DMS79 (cell line): ENCODE measurements at regions not wholly inside any gene's neighbourhood (a gene's known extent, or its start where the extent isn't known, plus 50 kb on each side); places are given as distances from the start of the nearest gene placed in this dataset.
A peak's percentile ranks its signal among the peaks of the same experiment; 100 is the strongest.

ENCODE experiments used
- DNase-seq: peaks from one replicate; lab custom pipeline; 2025; lab: John Stamatoyannopoulos, UW

DNA sequence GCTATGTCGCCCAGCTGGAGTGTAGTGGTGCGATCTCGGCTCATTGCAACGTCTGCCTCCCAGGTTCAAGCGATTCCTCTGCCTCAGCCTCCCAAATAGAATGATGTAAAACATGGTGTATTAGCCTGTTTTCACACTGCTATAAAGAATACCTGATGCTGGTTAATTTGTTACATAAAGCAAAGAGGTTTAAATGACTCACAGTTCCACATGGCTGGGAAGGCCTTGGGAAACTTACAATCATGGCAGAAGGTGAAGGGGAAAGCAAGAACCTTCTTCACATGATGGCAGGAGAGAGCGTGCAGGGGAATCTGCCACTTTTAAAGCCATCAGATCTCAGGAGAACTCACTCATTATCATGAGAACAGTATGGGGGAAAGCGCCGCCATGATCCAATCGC is 1191.8 kb downstream of the ARAP2 start:
- no peak for DNase-seq

- no peak for DNase-seq
Observed at GRCh38 chr4:35063031-35063570, 1181.2 kb downstream of the ARAP2 start.

DNA sequence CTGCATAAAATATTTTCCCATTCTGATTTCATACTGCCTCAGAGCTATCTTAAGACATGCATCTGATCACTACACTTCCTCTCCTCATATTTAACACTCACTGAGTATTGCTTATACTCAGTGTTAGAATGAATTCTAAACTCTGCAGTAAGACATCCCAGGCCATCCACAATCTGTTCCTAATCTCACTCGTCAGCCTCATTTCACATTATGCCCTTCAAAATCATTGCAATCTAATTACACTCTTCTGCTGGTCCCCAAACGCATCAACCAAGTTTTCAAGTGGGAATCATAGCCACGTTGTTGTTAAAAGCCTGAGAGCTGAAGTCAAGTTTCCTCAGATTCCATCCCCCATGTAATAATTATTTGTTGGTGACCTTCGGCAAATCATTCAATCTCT is 1177.9 kb downstream of the ARAP2 start:
- DNase-seq: no peak

DNA sequence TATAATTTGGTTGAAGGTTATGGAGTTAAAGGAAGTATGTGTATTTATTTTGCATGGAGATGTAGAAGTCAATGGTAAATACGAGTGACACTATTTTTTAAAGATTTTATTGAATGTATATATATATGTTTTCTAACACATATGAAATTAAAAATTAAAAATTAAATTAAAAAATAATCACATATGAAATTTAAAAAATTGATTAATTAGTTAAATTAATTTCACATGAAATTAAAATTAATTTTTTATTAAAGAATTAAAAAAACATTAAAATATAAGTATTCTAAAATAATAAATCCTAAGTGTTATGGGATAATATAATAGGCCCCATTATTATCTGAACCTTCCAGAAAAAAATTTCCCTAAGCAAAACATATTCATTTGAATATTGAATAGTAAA is 1163.5 kb downstream of the ARAP2 start:
- no peak for DNase-seq

- no peak for DNase-seq
Observed at GRCh38 chr4:35087218-35087617, 1157.1 kb downstream of the ARAP2 start.

GRCh38 chr4:35100932-35101331 is 1143.4 kb downstream of the ARAP2 start:
- DNase-seq: no peak

DNA sequence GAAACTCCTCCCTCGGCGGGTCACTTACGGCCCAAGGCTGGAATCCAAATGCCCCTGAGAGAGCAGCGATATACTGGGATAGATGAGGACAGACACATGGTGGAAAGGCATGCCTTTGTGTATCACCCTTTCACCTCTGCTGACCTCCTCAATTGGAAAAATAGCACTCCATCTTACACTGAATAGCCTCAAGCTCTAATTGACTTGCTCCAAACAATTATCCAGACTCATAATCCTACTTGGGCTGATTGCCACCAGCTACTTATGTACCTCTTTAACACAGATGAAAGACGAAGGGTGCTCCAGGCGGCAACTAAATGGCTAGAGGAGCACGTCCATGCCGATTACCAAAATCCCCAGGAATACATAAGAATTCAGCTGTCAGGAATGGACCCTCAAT is 1142.2 kb downstream of the ARAP2 start:
- no peak for DNase-seq

- peak; percentile 61 for DNase-seq
Observed at GRCh38 chr4:35105486-35105885, 1138.8 kb downstream of the ARAP2 start.

DNA sequence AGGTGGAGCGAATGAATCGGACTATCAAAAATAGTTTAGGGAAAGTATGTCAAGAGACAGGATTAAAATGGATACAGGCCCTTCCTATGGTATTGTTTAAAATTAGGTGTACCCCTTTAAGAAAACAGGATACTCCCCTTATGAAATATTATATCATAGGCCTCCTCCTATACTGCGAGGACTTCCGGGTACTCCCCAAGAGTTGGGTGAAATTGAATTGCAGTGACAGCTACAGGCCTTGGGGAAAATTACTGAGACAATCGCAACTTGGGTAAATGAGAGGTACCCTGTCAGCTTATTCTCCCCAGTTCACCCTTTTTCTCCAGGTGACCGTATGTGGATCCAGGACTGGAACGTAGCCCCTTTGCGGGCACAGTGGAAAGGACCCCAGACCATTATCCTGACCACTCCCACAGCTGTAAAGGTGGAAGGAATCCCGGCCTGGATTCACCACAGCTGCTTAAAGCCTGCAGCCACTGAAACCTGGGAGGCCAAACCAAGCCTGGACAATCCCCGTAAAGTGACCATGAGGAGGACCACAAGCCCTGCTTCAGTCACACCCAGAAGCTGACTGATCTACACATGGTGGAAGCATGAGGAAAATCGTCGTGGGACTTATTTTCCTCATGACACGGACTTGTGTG is 1138.1 kb downstream of the ARAP2 start:
- DNase-seq: no peak

GRCh38 chr4:35124106-35124505 is 1120.2 kb downstream of the ARAP2 start:
- DNase-seq: no peak

- no peak for DNase-seq
Observed at GRCh38 chr4:35125995-35126712, 1118.2 kb downstream of the ARAP2 start.

DNA sequence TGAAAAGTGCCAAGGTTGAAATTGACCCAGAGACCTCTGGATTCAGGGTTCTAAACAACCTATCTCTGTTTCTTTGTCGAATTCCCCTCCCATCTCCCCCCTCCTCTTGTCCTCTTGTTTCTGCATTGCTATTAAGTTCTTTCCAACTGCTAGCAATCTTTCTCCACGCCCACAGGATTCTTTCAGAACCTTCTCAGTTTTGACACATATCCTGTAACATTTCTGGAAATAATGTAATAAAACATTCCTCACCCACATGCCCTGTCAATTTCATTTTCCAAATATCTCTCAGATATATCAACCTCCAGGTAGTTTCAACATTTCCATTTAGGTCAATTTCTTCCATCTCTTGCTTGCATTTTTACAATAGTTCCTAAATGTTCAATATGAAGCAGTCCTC is 1105.9 kb downstream of the ARAP2 start:
- no peak for DNase-seq

DNA sequence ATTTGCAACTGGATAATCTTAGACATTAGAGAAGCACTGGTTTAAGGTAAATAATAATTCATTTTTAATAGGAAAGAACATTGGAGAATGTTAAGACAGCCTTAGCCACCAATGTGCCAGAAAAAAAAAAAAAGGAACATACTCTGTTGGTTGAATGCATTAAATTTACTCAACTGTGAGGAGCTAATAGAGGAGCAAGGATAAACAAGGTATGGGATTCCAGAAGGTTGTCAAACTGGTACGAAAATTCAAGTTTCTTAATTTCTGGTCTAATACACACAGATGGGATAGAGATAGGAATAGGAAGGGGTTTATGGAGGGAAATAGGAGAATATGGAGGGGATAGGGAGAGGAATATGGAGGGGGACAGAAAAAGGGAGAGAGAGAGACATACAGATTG is 1096.6 kb downstream of the ARAP2 start:
- no peak for DNase-seq

DNA sequence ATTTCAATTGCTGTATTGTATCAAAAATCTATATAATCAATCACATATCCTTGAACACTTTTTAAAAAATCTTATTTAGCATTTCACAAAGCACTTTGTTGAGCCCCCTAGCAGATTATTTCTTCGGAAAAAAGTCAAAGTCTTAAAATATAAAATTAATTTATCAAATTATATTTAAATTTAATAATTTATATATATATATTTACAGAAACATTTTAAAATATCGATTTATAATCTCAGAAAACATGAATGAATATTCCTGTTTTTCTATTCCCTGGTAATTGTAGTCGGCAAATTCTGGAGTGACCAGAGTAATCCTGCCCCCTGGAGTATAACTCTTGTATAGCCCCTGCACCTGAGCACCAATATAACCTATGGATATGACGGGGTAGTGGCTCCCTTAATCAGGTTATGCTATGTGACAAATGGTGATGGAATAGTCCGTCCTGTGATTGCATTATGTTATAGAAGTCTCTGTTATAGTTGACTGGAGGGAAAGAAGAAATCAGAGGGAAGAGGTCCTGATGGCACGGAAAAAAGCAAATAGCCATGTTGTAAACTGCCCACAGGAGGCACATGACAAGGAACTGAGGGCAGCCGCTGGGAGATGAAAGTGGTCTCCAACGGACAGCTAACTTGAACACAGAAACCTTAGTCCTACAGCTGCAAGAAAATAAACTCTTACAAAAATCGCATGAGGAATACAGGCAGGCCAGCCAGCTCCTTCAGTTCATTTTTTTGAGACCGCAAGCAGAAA is 1092.3 kb downstream of the ARAP2 start:
- no peak for DNase-seq

- DNase-seq: no peak
Observed at GRCh38 chr4:35163168-35163567, 1081.1 kb downstream of the ARAP2 start.

- no peak for DNase-seq
Observed at GRCh38 chr4:35164063-35164462, 1080.3 kb downstream of the ARAP2 start.

- DNase-seq: no peak
Observed at GRCh38 chr4:35166466-35166865, 1077.8 kb downstream of the ARAP2 start.

DNA sequence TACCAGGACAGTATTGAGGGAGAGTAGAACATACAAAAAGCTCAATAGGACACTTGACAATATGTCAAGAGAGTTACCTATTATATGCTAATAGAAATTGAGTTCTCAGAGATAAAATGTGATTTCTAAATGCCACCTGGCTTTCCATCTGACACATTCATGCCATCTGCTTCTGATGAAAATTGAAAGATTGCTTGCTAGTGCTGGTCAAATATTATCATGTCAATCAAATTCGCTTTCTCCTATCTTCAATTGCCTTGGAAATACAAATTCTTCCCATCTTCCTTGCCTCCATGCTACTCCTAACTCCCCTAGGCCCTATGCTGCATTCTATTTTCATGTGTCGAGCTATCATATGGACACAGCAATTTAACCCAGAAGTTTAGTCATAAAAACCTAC is 1076.9 kb downstream of the ARAP2 start:
- no peak for DNase-seq

DNA sequence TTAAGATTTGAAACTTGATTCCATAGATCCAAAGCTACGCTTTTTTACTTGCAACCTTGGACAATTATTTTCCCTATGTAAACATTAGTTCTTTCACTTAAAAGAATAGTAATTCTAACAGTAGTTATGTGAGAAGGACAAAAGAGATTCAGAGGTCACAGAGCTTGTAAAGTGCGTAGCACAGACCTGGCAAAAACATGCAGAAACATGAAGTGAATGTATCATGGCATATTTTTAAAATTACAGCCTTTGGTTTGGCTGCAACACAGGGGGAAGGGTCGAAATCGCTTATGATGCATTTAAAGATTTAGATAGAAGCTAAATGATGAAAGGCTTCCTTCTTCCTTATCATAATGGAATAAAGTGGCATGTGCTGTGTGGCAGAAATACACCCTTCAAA is 1068.8 kb downstream of the ARAP2 start:
- no peak for DNase-seq

- DNase-seq: no peak
Observed at GRCh38 chr4:35175894-35176293, 1068.4 kb downstream of the ARAP2 start.

DNA sequence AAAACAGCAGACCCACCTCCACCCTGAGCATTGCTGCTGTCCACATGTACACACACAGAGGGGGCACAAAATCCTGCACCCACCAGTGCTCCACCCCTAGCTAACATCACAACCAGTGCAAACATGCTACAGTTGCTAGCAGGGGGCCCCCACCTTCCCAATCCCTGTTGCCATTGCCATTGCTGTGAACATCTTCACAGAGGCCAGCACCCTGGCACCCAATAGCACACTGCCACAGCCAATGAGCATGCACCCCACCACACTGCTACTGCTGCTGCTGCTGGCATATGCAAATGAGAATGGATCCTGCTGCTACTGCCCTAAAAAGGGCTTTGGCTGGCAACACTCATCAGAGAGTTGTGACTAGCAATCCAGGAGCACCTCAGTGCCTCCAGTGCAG is 1061.9 kb downstream of the ARAP2 start:
- no peak for DNase-seq

DNA sequence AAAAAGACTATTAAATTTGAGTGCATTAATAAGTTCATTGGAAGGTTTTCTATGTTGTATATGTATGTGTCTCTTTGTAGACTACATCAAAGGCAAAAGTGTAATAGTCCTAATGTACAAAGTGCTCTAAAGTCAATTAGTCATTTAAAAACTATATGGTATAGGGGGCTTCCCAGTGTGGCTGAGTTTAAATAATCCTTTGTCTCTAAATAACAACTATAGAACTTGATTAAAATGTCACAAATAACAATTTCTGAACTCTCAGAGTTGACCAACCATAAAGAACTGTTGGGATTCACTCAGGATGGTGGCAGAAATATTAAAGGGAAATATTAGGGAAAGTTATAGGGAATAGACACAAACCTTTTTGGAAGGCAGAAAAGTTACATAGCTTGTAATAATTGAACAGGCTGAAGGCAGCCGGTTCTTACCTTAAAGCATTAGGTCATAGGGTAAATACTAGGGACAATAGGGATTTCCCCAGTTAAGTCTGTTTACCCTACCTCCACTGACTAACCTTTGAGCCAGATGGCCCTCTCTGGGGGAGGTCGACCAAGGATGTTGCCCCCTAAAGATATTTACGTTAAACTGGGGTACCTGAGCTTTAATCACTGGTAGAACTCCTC is 1054.2 kb downstream of the ARAP2 start:
- DNase-seq: no peak

GRCh38 chr4:35201403-35201802 is 1042.9 kb downstream of the ARAP2 start:
- no peak for DNase-seq
